Forelimb muscle (tissue), 1 donor: ENCODE measurements at regions not wholly inside any gene's neighbourhood (a gene's known extent, or its start where the extent isn't known, plus 50 kb on each side); places are given as distances from the start of the nearest gene placed in this dataset.

Experiments used
- DNase-seq: peaks from one replicate; pipeline ENCODE4 v3.0.0-alpha.2; 2013; ENCODE audit warnings: low read depth

DNA sequence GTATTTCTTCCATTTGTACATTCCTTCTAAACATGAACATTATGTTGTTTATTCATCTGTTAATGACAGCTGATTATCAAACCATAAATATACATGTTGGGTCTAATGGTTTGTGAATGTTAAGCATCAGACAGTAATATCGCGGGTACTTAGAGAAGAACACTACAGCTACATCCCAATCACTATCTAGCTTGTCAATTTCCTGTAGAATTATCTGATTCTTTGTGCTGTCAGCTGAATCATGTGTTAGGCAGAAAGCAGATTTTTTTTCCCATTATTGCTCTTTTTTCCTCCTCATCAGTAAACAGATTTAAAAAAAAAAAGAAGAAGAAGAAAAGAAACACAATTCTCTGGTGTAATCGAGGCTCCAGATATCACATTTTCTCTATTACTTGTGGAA is 183.6 kb upstream of the CTBP2 start:
- no peak for DNase-seq

DNA sequence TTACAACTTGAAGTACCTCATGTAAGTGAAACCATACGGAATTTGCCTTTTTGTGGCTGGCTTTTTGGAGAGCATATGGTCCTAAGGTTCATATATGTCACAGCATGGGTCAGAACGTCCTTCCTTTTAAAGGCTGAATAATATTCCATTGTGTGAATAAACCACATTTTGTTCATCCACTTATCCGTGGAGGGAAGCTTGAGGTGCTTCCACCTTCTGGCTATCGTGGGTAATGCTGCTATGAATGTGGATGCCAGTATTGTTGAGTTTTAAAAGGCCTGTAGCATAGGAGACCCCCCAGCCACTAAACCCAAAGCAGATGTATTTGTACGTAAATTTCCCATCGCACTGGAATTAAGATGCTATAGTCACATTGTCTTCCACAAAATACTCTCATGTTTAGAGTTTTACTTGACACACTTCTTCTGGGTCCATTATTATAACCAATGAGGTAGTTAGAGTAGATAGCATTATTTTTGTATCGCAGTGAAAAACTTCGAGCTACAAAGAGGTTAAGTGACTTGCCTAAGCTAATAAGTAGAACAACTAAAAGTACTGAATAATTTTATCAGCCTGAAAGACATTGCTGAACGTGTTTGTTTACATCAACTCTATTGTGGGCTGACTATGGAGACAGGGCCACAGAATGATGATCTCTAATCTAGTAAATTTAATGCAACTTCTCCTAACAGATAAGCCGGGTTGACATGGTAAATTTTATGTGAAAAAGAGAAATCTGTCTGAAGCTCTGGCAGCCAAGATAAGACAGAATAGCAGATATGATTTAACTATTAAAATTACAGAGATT is 183.0 kb upstream of the CTBP2 start:
- no peak for DNase-seq

DNA sequence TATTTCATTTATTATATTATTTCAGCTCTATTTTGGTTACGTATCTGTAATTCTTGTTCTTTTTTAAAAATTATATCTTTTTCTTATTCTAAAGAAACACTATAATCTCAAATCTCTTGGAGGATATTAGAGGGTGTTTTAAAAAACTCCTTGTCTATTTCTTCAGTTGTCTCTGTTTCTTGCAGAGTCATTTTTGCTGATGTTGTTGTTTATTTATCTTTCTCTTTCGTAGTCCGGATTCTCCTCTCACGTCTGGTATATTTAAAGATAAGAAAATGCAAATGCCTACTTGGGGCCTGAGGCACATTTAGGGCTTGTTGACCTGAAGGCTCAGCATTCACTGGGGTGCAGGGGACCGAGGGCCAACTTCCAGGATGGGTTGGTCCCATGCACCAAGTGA is 181.2 kb upstream of the CTBP2 start:
- no peak for DNase-seq

DNA sequence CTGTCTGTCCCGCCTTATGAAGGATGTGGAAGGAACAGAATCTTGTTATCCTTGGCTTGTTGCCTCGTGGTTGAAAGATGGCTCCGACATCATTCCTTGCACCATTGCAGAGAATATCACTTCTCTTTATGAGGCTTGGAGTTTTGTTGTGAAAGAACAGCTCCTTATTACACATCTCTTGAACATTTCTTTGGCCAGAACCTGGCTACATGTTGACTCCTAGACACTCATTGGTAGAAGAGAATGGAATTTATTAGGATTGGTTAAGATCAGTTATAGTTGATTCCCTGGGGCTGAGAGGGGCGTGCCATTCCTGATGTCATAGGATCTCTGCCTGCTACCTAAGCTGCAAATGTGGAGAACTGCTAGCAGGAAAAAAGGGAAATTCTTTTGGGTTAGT is 180.5 kb upstream of the CTBP2 start:
- DNase-seq: no peak

DNA sequence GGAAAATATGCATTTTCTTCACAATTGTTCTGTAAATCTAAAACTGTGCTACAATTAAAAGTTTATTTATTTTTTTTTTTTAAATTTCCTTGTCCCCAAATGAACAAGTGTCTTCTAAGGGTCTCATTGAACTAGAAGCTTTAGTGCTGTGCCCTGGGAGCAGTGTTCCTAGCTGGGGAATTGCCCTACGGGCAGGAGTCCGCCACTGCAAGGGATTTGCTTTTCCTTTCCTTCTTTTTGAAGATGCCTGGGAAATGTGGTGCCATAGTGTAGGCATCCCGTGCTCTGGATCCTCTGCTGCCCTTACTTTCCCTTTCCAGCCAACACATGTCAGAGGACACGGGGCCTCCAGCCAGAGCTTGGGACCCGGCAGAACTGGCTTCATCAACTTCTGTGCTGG is 177.1 kb upstream of the CTBP2 start:
- no peak for DNase-seq

DNA sequence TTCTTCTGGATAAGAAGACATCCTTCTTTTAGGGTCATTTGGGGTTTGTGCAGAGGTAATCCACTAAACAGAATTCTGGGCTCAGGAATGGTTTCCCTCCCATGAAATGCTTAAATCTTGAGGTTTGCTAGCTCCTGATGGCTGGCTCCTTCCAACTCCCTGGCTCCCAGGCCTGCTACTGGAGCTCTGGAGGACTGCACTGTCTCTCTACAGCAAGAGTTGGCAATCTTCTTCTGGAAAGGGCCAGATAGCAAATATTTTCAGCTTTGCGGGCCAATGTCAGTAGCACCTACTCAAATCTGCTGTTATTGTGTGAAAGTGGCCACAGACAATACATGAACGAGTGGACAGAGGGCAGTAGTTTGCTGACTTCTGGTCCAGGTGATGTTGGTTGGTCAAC is 174.2 kb upstream of the CTBP2 start:
- DNase-seq: no peak

DNA sequence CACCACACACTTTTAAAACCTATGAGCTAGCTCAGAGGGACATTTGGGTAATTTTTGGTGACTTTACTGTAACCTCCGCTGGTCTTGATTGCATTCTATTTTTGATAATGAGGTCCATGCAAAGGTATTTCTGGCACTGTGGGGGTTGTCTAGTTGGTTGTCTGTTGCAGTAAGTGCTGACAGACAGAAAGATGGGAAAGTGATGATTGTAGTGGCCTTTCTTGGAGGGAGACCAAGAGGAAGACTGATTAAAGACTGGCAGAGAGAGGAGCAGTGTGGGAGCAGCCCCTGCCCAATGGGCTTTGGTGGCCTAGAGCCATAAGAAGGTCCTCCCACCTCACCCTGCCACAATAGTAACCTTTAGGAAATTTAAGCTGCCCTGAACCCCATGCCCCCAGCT is 173.4 kb upstream of the CTBP2 start:
- DNase-seq: no peak

DNA sequence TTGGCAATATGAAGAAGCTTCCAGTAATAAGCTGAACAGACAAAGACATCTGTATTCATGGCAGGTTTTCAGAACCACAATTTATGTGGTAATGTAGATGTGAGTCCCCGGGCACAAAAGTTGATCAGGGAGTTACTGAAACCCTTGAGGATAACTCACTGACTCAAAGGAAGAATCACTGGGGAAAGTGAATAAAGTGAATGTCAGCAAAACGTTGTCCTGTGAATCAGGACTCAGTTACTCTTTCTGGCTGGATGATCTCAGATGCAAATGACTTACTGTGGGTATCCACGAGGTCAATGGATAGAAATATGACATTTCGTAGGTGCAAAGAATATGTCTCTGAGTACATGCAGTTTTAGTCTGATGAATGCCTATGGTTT is 172.8 kb upstream of the CTBP2 start:
- DNase-seq: no peak

DNA sequence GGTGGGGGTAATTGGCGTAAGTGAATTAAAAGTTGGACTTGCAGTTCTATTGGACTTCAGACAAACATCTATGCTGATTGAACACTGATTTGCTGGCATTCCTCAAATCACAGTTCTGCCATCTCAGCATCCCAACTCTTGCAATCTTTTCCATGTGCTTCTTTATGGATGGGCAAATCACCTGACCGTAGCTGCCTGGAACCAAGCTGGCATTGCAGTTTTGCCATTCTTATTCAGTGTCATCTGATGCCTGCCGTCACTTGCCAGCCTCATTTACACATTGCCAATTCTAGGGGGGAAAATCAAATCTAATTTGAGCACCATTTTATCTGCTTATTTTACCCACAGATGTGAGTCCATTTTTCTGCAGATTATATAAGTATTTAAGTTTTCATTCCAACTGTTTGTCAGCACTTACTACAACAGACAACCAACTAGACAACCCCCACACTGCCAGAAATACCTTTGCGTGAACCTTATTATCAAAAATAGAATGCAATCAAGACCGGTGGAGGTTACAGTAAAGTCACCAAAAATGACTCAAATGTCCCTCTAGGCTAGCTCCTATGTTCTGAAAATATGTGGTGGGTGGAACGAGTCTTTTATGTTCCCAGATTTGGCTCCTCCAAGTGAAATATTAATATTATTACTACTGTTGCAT is 172.3 kb upstream of the CTBP2 start:
- no peak for DNase-seq

DNA sequence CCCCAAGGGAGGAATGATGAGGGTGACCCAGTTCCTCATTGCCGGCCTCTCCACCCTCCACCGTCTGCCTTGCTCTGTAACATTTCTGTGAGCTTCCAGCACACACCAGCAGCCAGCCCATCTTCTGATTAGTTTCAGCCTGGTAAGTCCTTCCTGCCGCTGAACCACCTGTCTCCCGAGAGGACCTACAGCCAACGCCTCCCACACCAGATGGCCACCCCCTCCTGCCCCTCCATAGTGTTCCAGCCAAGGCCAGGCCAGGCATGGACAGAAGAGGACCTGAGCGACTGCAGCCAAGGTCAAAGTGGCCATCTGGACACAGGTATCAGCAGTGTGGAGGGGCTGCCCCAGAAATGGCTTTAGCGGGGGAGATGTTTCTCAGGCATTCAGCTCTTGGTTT is 170.7 kb upstream of the CTBP2 start:
- DNase-seq: no peak

DNA sequence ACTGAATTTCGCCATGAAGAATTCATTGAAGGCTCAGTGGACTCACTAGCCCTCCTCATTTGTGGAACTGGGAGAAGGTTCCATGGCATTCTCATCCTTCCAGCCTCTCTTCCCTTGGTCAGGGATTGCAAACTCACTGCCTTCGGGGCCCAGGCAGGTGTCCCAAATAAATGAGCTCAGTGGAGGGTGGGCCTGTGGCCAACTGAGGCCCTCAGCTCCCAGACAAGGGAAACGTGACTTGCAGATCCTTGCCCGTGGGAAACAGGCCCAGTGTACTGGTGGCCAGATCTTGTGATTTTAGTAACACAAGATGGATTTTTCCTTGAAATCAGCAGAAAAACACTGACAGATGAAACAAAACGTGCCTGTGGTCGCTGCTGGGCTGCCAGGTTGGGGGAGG is 168.7 kb upstream of the CTBP2 start:
- no peak for DNase-seq

DNA sequence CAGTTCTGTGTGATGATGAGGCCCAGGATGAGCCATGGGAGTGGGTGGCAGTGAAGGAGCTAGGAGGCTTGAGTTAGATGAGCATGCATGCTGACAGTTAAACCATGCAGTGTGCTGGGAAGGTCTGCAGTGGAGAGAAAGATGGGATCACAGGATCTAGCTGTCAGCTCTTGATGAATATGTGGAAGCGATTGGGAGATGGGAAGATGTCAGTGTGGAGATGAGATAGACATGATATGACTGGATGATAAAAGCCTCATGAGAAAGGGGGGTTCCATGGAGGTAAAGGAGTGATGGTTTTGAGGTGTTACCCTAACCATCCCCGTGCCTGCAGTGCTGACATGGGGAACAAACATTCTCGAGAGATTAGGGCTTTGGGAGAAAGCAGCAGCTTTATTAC is 165.0 kb upstream of the CTBP2 start:
- no peak for DNase-seq

DNA sequence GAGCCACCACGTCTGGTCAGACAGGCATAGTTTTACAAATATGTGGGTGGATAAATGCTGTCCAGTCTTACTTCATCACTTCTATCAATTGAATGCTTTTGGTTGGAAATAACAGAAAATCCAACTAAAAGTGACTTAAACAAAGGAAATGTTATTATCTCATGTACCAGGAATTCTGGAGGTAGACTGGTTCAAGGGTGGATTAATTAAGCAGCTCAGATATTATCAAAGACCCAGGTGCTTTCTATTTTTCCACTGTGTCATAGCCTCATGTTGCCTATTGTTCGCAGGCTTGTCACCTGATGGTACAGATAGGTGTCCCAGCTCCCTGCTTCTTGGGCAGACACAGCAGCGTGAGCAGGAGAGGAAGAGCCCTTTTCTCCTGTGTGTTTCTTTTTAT is 156.1 kb upstream of the CTBP2 start:
- DNase-seq: no peak

DNA sequence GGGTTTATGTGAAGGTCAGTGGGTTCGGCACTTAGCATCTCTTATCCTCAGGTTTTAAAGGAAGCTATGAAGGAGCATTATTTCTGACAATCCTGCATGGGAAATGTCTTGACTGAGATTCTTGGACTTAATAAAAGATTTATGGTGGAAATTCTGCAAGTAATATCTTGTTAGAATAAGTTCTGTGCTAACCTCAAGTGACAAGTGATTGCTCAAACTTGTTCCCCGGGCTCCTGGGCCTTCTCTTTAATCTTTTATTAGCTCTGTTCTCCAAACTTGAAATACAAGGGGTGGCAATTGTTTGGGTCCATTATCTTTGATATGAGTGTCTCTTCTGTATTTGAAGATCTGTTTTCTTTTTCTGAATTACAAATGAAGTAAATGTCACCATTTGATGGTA is 140.6 kb upstream of the CTBP2 start:
- DNase-seq: no peak

DNA sequence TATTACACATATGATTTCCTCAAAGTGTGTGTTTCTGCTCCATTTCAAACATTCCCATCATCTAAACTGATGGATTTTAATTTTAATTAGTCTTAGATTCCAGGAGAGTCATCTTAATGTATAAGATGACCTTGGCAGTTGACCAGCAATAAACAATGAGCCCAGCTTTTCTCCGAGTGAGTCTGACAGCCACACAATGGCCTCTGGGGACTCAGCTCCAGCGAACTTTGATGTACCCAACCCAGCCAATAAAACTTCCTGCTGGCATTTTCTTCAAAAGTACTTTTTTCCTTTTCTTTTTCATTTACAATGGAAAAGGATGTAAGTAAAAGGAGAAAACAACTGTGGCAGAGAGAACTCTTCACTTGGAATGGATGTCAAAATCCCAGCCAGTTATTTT is 139.1 kb upstream of the CTBP2 start:
- no peak for DNase-seq

DNA sequence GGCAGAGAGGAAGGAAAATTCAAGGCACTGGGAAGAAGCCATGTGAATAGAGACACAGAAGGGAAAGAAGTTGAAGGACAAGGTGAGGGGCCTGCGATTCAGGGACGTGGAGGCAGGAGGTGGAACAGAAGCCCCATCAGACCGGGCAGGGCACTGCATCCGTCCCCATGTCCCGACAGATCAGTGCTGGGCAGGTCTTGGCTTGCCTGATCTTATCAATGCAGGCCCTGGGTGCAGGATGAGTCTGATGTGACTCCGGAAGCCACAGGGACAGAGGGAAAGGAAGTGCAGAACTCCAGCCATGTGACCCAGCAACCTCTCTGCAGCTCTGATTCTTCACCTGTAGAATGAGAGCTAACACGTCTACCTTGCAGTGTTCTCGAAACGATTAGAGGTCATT is 136.2 kb upstream of the CTBP2 start:
- no peak for DNase-seq

DNA sequence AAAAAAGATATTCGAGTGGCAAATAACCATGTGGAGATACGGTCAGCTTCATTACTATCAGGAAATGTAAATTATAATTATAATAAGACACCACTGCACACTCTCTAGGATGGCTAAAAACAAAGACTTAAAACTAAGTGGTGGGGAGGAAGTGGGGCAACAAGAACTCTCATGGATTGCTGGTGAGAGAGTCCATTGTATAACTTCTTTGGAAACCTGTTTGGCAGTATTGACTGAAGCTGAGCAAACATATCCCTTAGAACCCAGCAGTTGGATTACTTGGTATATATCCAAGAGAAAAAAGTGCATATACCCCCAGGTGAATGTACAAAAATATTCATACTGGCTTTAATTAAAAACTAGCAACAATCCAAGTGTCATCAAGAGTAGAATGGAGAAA is 133.7 kb upstream of the CTBP2 start:
- no peak for DNase-seq

DNA sequence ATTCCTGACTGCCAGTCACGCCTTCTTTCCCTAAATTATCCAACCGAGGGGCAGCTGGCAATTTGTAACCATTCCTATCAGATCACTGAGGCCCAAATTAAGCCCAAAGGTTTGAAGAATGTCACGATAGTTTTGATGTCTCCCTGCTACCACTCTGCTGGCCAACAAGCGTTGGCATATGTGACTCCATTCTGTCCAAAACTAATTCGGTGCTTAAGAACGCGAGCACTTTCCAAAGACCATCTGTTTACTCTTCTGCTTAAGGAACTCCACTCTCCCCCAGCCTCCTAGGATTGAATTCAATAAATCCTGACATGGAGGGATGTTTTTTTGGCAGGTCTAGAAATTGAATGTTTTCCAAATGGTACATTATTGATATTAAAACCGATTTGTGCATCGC is 131.5 kb upstream of the CTBP2 start:
- no peak for DNase-seq

DNA sequence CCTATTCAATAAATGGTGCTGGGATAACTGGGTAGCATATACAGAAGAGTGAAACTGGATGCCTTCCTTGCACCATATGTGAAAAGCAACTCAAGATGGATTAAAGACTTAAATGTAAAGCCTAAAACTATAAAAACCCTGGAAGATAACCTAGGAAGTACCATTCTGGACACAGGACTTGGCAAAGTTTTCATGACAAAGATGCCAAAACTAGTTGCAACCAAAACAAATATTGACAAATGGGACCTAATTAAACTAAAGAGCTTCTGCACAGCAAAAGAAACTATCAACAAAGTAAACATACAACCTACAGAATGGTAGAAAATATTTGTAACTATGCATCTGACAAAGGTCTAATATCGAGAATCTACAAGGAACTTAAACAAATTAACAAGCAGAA is 129.1 kb upstream of the CTBP2 start:
- no peak for DNase-seq

DNA sequence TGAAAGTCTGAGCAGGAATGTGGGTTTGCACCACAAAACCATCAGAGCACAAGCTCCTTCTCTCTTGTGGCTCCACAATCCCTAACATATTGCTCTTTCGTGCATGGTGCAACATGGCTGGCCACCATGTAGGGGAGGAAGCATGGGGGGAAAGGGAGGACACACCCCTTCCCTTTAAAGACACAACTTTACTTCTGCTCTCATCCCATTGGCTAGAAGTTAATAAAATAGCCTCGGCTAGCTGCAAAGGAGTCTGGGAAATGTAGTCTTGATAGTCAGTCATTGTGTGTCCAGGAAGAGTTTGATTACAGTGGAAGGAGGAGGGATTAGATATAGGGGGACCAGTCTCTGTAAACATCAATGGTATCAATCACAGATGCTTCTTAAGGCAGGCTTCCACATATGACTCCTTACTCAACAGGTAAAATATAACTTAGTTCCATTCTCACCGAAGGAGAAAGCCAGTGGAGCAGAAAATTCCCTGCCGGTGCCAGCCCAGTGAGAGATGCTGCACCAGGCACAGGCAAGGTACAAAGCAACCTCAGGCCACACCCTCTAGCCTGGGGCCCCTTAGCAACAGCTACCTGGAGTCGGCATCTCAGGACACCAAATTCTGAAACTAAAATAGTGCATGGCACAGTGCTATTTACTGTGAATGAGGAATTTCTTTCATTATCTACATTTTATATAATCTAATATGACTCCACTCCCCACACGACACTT is 124.7 kb upstream of the CTBP2 start:
- DNase-seq: no peak

DNA sequence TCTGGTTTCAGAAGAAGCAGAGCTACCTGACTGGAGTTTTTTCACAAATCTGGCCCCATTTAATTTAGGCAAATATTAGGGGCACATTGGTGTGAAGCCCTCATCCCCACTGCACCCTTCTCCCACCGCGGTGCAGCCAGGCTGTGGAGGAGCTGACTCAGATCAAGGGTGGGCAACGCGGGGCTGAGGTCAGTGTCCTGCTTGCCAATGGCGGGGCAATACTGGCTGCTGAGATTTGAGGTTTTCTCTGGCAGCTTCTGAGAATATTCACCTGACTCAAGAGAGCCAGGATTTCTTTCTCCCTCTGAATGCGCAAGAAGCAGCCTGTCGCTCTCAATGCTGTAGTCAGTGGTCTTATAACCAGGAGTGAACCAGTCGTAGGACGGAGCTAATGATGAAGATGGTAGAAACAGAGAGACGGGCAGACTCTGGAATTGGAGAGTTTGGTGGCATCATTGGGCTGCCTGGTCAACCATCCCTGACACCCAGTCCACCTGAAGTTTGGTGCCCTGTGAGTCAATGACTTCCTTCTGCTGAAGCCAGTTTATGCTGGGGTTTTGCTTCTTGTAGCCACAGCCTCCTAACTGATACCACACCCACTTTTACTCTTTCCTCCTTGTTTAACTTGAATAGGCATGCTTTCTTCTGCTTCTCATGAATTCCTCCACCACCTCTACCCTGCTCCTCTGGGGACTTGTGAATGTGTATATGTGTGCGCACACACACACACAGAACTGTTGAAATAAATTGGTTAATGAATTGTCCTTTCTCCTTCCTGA is 123.7 kb upstream of the CTBP2 start:
- no peak for DNase-seq

DNA sequence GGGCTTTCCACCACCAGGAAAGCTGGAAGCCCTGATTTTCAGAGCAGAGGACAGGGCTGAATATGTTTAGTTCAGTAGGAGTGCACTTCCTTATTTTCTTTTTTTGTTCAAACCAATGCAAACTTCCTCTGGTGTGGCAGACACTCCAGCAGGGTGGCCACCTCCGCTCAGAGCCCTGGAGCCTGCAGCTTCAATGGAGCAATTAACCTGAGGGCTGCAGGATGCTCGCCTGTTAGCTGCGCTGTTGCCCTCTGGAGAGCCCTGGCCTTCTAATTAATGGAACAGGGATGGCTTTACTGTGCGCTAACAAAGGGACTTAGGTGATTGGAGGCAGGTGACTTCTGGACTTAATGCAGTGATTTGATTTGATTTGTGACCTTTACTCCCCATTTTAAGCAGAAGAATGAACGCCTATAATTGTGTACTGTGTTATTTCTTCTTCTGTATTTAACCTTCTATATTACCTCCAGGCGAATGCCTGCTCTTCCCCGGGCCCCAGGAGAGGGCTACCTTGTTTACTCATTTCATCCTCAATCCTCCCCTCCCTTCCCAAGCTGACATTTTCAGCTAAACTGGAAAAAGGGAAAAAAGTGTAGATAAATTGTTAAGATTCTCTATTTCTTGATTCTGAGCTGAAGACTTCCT is 123.0 kb upstream of the CTBP2 start:
- no peak for DNase-seq
